Right cardiac atrium (tissue), 5 donors: ENCODE measurements at regions not wholly inside any gene's neighbourhood (a gene's known extent, or its start where the extent isn't known, plus 50 kb on each side); places are given as distances from the start of the nearest gene placed in this dataset.

Experiments
- ATAC-seq, 2 donors: fragments of 200-7000 bp; cut with Tn5 transposase; one replicate each; pipeline versions ENCODE4 v1.8.0 to v1.9.1; 2020; ENCODE audit warnings: moderate library complexity in 2 of 2, mild to moderate bottlenecking in 1 of 2
- DNase-seq, 3 donors: peaks; one replicate each; pipeline ENCODE4 v3.0.0-alpha.2; 2020
- H3K27ac ChIP-seq: one replicate; pipeline ENCODE4 v1.5.1; 2013; ENCODE audit warnings: mild to moderate bottlenecking, low read length, control low read depth, moderate library complexity
- H3K27me3 ChIP-seq: one replicate; pipeline ENCODE4 v1.6.1; 2013; ENCODE audit not compliant: control insufficient read depth, insufficient read depth
- H3K4me1 ChIP-seq: one replicate; pipeline ENCODE4 v1.6.1; 2013; ENCODE audit warnings: low read length; ENCODE audit not compliant: control insufficient read depth, insufficient read depth
- H3K4me3 ChIP-seq: one replicate; pipeline ENCODE4 v1.5.1; 2013; ENCODE audit warnings: low read length, control low read depth
- H3K9me3 ChIP-seq: one replicate; pipeline ENCODE4 v1.6.1; 2013; ENCODE audit warnings: low read length; ENCODE audit not compliant: control insufficient read depth
- WGBS: extraction: QIAGEN DNeasy Blood & Tissue Kit; methylation state at CpG from one replicate; pipeline ENCODE4 v1.1.7; 2013; 5-methylcytosine and 5-hydroxymethylcytosine counted together
- intact Hi-C, 4 donors: fragments of 100-400 bp; cut with DNase I; formaldehyde crosslinking; loops; one replicate each; pipeline versions ENCODE4 v1.11.0 to v1.14.0; 2022 to 2023
- donor health status: healthy with polysubstance abuse.
- donor health status: DM: no; HTN: yes; CAD: no.
- donor health status: DM: no; HTN: no; CAD: no.
- donor health status: DM: no; HTN: yes; CAD: no; lungs with severe emphysema.
- donor health status: DM: yes; HTN: yes; CAD: no.

DNA sequence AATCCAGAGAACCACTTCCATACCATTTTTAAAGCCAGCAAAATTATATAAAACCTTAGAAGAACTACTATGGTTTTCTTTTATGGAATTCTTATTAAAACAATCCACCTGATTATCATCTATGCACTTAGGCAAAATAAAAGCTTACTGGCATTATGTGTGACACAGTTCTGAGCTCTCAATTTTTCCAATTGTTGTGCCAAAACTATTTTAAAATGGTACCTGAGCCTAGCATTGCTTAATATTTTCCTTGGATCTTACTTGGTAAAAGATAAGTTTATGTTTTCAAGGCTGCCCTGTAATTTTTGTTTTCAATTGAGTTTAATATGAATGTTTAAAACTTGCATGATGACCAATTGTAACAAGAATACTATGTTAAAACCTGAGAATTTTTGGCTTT, 201.3 kb downstream of the MAD2L1 start:
- H3K4me3 ChIP-seq: no peak overlapping the region
- ATAC-seq: no peak
- H3K27ac ChIP-seq: no peak overlapping the region
- intact Hi-C loops: no loop called here
- no peaks in the 10 kb centered on the region for H3K4me1 ChIP-seq
- H3K9me3 ChIP-seq: no peaks in the 10 kb centered on the region
- no peak for DNase-seq
- no peaks in the 10 kb centered on the region for H3K27me3 ChIP-seq

DNA sequence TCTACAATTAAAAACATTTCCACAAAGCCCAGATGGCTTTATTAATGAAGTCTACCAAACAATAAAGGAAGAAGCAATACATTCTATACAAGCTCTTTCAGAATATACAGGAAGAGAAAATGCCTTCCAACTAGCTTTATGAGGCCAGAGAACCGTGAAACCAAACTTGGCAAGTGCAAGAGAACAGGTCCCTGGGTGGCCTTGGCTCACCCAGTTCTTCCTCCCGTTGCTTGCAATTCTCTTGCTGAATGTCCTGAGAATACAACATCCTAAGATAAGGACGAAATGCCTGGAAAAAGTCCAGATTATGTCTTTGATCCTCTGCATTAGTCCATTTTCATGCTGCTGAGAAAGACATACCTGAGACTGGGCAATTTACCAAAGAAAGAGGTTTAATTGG, 204.9 kb downstream of the MAD2L1 start:
- intact Hi-C loops: no loop called here
- Histone ChIP-seq H3K4me1 (no peaks in the 10 kb centered on the region), H3K9me3 (no peaks in the 10 kb centered on the region), H3K27me3 (no peaks in the 10 kb centered on the region), H3K4me3 (no peak overlapping the region), H3K27ac (no peak overlapping the region)
- DNase-seq (peak in 1 of 3 donors; percentile 41), ATAC-seq (no peak)
- 19% methylated on average over 3 of the region's 3 CpGs for WGBS

DNA sequence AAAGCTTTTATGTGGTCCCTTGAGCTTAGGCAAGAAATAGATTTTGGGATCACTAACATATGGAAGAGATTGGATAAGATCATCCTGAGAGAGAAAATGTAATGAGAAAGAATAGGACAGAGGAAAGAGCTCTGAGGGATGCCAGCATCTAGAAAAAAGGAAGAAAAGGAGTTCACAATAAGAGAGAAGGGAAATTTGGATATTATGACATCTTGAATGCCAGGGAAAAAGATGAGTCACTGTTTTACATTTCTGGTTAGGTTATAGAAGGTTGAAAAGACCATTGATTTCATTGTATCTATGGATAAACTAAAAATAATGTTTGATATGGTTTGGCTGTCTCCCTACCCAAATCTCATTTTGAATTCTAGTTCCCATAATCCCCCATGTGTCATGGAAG, 208.5 kb downstream of the MAD2L1 start:
- DNase-seq: no peak
- Histone ChIP-seq H3K9me3 (no peaks in the 10 kb centered on the region), H3K27me3 (no peaks in the 10 kb centered on the region), H3K27ac (no peak overlapping the region), H3K4me3 (no peak overlapping the region), H3K4me1 (no peaks in the 10 kb centered on the region)
- ATAC-seq: no peak
- intact Hi-C loops: no loop called here

DNA sequence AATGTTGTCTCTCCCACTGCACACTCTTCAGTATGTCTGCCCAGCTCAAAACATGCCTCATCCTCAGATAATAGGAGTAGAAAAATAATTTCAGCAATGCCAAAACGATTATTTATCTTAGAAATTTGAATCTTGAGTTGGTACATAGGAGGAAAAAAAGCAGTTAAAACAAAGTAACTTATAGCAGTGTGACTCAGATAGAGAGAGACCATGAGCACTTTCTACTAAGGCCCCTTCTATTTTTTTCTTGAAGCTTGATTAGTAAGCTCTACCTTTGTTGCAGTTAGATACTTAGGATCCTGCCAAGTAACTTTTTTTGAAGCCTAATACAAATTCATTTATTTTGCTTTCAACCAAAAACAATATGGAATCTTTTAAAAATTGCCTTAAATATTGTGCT, 212.3 kb downstream of the MAD2L1 start:
- H3K27ac ChIP-seq: no peak overlapping the region
- intact Hi-C loops: no loop called here
- DNase-seq (no peak), ATAC-seq (no peak)
- no peak overlapping the region for H3K4me3 ChIP-seq
- WGBS: 26% methylated on average over 1 of the region's 1 CpG
- no peaks in the 10 kb centered on the region for H3K9me3 ChIP-seq
- no peaks in the 10 kb centered on the region for H3K4me1 ChIP-seq
- no peaks in the 10 kb centered on the region for H3K27me3 ChIP-seq

DNA sequence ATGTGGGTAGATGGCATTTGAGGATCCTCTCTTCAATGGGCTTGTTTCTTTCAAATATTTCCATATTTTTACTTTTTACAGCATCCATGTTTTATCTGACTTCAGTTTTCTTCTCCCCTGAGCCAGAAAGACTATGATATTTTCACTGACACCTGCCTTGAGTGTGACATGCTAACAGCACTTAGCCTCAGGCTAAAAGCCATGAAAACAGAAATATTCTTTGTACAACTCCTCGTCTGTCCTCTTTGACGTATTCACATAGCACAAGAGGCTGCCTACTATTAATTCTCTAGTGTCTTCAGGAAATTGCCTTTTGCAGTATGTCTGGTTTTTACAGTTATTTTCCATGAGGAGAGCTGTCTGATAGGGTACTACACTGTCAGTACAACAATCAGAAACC, 215.0 kb downstream of the MAD2L1 start:
- Histone ChIP-seq H3K27me3 (no peaks in the 10 kb centered on the region), H3K27ac (no peak overlapping the region), H3K4me3 (no peak overlapping the region), H3K9me3 (no peaks in the 10 kb centered on the region), H3K4me1 (no peaks in the 10 kb centered on the region)
- ATAC-seq (no peak), DNase-seq (no peak)
- intact Hi-C loops: no loop called here
- 75% methylated on average over 2 of the region's 2 CpGs for WGBS

DNA sequence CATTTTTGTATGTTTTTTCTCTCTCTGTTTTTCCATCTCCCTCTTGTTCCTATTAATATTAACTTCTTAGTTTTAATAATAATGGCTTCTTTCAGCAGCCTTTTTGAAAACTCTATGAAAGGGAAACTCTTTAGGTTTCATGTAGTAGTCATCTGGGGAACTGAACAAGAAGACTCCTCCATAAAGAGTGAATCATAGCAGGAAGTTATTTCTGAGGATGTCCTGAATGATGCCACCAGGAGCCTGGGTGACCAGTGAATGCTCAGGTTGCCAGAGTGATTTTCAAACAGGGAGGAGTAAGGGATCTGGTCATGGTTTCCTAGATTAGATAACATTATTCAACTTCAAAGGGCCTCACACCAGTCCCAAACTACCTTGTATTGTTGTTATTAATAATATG, 212.8 kb upstream of the PDE5A start:
- Histone ChIP-seq H3K9me3 (no peaks in the 10 kb centered on the region), H3K4me1 (no peaks in the 10 kb centered on the region), H3K4me3 (no peak overlapping the region), H3K27ac (no peak overlapping the region), H3K27me3 (no peaks in the 10 kb centered on the region)
- DNase-seq (no peak), ATAC-seq (no peak)
- intact Hi-C loops: no loop called here

DNA sequence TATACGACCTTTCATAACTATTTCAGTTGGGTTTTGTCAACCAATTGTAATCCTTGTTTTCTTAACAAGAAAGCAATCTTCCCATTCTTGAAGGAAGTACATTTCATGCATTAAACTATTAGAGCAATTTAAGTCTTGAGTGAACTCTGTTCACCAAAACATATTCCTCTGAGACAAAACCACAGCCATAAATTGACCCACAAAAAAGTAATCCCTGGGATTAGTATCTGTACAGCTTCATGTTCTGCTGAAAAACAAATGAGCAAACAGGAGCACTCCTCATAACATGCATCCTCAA, 207.0 kb upstream of the PDE5A start:
- no peaks in the 10 kb centered on the region for H3K27me3 ChIP-seq
- WGBS: 34% methylated on average over 1 of the region's 1 CpG
- no peak for ATAC-seq
- intact Hi-C loops: no loop called here
- H3K9me3 ChIP-seq: no peaks in the 10 kb centered on the region
- no peak overlapping the region for H3K27ac ChIP-seq
- H3K4me1 ChIP-seq: no peaks in the 10 kb centered on the region
- DNase-seq: no peak
- H3K4me3 ChIP-seq: no peak overlapping the region

DNA sequence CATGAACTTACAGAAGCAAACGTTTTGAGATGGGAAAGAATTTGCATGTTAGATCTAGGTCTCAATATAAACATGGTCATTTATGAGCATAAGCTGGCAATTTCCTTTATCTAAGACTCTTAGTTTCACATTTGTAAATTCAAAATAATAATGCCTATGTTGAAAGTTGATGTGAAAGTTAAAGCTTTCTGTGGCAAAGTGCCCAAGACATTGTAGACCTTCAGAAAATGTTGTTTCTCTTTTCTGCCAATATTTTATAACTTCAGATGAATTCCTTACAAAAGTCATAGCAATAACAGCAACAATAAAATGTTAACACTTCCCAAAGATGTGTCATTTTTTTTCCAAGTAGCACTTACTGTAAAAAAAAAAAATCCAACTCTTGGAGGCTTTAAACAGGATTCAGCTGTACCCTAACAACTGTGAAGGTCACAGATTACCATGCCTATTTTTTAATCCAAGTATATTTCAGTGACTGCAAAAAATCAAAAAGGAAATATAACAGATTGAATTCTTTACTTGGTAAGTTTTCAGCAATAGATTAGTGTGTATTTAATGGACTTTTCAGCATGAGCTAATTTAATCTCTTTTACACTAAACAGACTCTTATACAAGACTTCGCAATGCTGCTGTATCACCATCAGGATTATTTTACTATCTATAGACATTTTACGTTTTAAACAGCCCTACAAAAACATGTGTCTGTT, 206.5 kb upstream of the PDE5A start:
- intact Hi-C loops: no loop called here
- H3K27me3 ChIP-seq: no peaks in the 10 kb centered on the region

DNA sequence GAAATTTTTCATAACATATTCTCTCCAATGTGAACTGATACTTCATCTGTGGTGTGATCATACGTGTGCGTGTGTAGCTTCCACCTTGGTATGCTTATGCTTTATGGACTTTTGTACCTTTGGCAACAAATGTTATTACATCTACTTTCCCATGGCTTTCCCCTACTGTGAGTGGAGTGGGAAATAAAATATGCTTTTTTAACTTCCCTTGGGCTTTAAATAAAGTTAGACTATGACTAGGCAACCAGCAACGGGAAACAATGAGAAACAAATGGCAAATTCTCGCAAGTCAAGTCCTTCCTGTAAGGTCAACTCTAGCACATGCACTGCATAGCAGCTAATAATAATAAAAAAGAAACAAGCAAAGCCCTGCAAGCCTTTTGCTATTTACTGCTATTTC, 205.0 kb upstream of the PDE5A start:
- DNase-seq (no peak), ATAC-seq (no peak)
- intact Hi-C loops: no loop called here
- Histone ChIP-seq H3K27ac (no peak overlapping the region), H3K4me3 (no peak overlapping the region), H3K9me3 (no peaks in the 10 kb centered on the region), H3K4me1 (no peaks in the 10 kb centered on the region), H3K27me3 (no peaks in the 10 kb centered on the region)
- WGBS: 56% methylated on average over 4 of the region's 4 CpGs

More for the DNA sequence above, 206.5 kb upstream of the PDE5A start:
- Histone ChIP-seq H3K27ac (no peak overlapping the region), H3K9me3 (no peaks in the 10 kb centered on the region), H3K4me3 (no peak overlapping the region), H3K4me1 (no peaks in the 10 kb centered on the region)
- WGBS: 35% methylated on average over 3 of the region's 3 CpGs
- no peak for ATAC-seq
- no peak for DNase-seq

DNA sequence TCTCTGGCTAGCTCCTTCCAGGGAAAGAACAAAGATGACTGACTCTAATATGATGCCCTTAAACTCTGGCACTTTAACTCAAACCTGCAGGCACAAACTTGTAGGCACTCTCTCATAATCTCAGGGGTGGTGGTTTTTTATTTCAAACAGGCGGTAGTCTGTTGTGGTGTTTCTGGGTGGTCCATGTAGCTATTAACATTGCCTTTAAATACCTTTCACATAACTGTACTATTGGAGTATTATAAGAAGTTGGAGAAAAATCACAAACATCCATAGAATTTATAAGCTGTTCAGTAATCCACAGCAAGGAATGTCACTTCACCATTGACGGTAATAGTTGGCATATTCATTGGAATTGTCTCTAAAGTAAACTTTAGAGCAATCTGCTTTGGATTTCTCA, 204.2 kb upstream of the PDE5A start:
- H3K27ac ChIP-seq: no peak overlapping the region
- 89% methylated on average over 2 of the region's 2 CpGs for WGBS

DNA sequence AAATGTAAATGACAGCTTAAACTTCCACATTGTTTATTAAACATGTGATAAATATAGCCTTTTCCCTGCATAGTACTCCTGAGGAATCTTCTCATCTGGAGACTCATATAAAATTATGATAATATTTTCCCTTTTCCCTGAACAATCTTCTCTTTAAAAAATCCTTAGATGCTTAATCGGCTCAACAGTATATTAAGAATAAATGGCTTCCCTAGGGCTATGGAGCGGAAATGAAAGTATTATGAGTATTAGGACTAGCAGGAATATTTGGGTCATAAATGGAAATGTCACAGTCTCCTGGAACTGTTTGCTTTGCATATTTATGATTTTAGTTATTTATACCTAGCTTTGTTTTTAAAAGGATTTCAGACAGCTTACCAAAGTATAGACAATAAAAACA, 200.7 kb upstream of the PDE5A start:
- Histone ChIP-seq H3K4me1 (no peaks in the 10 kb centered on the region), H3K4me3 (no peak overlapping the region), H3K27me3 (no peaks in the 10 kb centered on the region), H3K27ac (no peak overlapping the region), H3K9me3 (no peaks in the 10 kb centered on the region)
- intact Hi-C loops: no loop called here
- WGBS: 86% methylated on average over 2 of the region's 2 CpGs
- DNase-seq: no peak
- no peak for ATAC-seq

More for the DNA sequence above, 204.2 kb upstream of the PDE5A start:
- DNase-seq (no peak), ATAC-seq (no peak)
- H3K4me3 ChIP-seq: no peak overlapping the region
- no peaks in the 10 kb centered on the region for H3K4me1 ChIP-seq
- H3K9me3 ChIP-seq: no peaks in the 10 kb centered on the region
- intact Hi-C loops: no loop called here
- no peaks in the 10 kb centered on the region for H3K27me3 ChIP-seq

DNA sequence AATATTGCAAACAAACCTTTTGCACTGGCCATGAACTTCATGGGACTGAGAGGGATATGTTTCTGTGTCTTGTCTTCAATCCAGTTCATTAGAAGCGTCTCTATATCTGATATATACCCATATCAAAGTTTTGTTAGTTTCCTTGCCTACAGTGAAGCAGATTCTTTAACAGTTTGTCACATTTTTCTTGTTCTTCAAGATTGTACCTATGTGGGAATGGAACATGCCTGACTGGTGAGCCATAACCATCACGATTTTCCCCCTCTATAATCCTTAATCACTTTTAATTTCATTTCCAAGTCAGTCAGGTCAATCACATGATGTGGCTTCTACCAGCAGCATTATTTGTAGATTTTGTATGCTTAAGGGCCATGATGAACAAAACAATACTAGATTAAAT, 197.1 kb upstream of the PDE5A start:
- Histone ChIP-seq H3K9me3 (no peaks in the 10 kb centered on the region), H3K4me3 (no peak overlapping the region), H3K27ac (no peak overlapping the region), H3K4me1 (no peaks in the 10 kb centered on the region), H3K27me3 (no peaks in the 10 kb centered on the region)
- WGBS: 72% methylated on average over 2 of the region's 2 CpGs
- no peak for ATAC-seq
- intact Hi-C loops: no loop called here
- DNase-seq: no peak
